ENCODE measurements at regions not wholly inside any gene's neighbourhood (a gene's known extent, or its start where the extent isn't known, plus 50 kb on each side); places are given as distances from the start of the nearest gene placed in this dataset.
"Not testable (repeated sequence)": the region's sequence is repeated elsewhere in the genome, so short reads cannot be mapped to it uniquely, and the experiment has no call there.

DNA sequence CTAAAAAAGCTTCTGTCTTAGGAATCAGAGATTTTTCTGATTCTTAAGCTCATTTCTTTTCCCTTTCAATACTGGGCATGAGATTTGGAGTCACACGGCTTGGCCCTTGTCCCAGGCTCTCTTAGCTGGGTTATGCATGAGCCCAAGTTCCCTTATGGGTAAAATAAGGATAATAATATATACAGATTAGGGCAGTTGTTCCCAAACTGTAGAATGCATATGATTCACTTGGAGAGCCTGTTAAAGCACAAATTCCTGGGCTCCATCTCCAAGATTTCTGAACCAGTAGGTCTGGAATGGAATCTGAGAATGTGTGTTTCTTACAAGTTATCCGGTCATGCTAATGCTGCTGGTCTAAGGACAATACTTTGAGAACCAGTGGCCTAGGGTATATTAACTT, 154.0 kb downstream of the REEP3 start:
- no peak for DNase-seq

GRCh38 chr10:63677001-63677400, 155.8 kb downstream of the REEP3 start:
- no peak for DNase-seq

- not testable (repeated sequence) for DNase-seq
Observed at GRCh38 chr10:63680545-63680944, 159.3 kb downstream of the REEP3 start.

DNA sequence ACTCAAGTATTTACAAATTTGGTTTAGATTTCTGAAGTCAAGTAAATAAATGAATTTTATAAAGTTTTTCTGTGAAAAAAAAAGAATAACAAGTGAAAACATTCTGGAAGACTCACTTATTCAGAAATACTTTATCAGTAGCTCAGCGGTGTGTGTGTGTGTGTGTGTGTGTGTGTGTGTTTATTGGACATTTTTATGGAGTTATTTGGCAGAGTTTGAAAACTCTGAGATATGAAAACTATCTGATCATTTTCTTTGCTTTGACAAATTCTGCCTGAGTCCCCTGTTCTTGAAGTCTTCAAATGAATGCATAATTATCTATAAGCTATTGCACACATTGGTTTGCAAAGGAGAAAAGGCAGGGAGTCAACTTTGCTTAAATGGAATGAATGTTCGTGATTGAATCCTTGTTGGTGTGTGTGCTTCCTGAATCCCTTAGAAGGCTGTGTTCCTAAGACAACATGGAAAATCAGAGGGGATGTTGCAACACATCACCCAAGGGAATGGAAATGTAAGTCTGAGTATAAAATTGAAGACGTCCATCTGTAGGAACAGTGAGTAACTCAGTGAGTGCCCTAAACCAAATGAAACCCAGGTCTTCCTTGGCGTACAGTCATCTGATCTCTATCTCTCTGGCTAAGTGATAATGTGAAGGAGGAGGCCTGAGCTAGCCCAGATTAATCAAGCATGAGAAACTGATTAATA, 160.9 kb downstream of the REEP3 start:
- DNase-seq, result no peak

DNA sequence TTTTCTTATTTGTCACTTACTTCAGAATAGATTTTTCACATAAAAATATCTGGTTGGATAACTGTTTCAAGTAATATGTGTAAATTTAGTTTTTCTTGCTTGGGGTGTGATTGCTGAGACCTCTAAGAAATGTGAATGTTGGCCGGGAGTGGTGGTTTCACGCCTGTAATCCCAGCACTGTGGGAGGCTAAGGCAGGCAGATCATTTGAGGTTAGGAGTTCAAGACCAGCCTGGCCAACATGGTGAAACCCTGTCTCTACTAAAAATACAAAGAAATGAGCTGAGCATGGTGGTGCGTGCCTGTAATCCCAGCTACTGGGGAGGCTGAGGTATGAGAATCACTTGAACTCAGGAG, 161.5 kb downstream of the REEP3 start:
- DNase-seq, result not testable (repeated sequence)

GRCh38 chr10:63683223-63683622, 162.0 kb downstream of the REEP3 start:
- DNase-seq, result no peak

- DNase-seq, result no peak
Observed at GRCh38 chr10:63683686-63684085, 162.5 kb downstream of the REEP3 start.

GRCh38 chr10:63684257-63684936, 163.2 kb downstream of the REEP3 start:
- no peak for DNase-seq

- DNase-seq, result no peak
Observed at GRCh38 chr10:63689768-63690167, 168.6 kb downstream of the REEP3 start.

GRCh38 chr10:63692220-63692896, 171.2 kb downstream of the REEP3 start:
- no peak for DNase-seq

DNA sequence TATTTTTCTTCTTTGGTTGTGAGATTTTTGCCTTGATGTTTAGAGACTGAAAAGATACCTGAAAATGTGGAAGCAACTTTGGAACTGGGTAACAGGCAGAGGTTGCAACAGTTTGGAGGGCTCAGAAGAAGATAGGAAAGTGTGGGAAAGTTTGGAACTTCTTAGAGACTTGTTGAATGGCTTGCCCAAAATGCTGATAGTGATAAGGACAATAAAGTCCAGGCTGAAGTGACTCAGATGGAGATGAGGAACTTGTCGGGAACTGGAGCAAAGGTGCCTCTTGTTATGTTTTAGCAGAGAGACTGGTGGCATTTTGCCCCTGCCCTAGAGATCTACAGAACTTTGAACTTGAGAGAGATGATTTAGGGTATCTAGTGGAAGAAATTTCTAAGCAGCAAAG, 171.8 kb downstream of the REEP3 start:
- DNase-seq, result not testable (repeated sequence)

DNA sequence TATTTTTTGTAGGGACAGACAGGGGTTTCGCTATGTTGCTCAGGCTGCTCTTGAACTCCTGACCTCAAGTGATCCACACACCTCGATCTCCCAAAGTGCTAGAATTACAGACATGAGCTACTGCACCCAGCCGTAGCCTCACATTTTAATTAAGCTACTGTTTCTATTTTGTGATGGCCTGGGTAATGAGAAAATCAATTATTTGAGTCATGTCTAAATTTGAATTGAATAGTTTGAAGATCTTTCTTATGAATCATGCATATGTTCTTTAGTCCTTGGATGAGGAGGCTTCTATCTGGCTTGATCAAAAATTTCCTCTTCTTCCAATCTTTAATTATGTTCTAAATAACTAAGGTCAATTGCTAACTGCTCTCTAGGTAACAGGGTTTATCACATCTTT, 175.0 kb downstream of the REEP3 start:
- no peak for DNase-seq

GRCh38 chr10:63697956-63698786, 177.0 kb downstream of the REEP3 start:
- no peak for DNase-seq

GRCh38 chr10:63698787-63699150, 177.6 kb downstream of the REEP3 start:
- no peak for DNase-seq

- no peak for DNase-seq
Observed at GRCh38 chr10:63699785-63700613, 178.8 kb downstream of the REEP3 start.

DNA sequence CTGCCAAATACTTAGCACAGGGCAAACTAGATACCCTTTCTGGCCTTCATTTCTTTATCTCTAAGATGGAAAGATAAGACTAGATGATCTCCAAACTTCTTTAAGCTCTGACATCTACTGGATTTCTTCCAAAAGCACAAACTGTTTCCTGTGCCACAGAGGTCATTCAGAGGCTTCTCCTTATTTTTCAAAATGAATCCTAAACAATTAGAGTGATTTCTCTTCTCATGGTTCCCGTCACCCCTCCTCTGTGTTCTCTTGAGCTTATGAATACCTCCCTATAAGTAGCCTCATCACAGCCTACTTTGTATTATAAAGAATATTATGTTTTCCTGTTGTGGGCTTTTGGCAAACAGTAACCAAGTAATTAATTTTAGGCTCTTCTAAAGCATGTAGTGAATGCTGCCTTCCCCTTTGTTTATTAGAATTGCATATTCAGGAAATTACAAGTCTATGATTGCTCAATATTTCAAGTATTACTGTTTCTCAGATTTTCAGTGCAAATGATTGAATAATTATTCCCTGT, 179.5 kb downstream of the REEP3 start:
- no peak for DNase-seq

DNA sequence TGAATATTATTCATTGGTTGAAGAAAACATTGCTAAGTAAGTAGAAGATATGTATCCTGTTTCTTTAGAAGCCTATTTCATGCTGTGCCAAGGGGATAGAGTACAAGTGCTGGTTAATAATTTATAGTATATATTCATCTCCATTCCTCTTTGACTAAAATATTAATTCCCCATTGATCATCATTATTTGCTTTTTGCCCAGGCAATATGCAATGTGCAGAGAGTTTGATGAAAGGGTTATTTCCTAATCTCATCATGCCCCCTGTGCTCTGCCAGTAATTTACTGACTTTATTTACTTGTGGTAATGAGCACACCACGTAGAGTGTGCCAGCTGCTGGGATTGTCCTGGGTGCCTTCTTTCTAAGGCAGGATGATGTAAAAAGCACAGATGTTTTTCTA, 180.9 kb downstream of the REEP3 start:
- DNase-seq, result peak; percentile 76

DNA sequence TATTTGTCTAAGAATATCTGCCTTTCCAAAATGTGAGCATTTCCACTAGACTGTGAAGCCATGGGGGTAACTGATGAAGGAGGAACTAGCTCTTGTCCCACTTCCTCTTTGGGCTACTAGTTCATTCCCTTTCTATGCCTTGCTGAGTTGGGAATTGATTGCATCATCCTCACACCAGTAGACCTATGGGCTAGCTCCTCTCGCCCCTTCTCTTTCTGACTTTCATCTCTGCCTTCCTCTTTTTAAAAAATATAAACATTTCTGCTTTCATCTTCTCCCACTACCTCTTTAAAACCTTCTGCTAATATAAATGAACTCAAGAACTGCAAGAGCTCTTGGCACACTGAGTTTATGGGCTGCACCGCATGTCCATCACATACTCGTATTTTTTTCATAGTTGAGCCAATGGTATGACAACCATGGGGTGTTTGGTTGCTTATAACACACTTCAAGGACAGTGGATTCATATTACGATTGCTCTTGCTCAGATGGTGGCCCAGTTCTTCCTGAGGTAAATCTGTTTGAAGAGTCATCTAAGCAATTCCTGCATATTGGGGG, 182.0 kb downstream of the REEP3 start:
- peak; percentile 62 for DNase-seq

GRCh38 chr10:63703740-63704345, 182.6 kb downstream of the REEP3 start:
- DNase-seq, result peak; percentile 48

DNA sequence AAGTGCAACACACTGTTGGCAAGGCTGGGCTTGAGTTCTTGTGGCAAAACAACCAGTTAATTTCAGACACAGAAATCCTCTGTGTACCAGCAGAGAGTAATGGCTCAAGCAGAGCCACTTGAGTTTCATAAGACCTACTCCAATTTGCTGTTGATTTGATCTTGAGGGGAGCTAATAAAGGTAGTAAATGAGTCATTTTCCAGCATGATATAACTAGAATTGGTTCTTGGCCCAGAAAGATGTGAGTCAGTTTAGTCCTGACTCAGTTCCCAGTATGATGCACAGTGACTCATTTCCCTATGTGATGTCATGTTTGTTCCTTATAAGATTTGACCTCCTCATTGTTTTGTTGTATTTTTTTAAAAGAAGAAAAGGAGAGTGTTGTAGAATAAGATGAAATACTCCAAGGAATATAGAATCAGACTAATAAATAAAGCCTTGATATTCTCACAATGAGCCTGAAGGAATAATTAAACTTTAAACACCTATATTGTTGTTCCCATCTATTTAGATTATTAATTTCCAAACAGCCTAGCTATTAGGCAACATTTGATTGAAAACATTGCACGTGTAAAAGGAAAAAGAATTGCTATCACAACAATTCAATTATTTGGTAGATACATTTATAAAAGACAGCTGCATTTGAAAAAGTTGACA, 186.2 kb downstream of the REEP3 start:
- peak; percentile 74 for DNase-seq

DNA sequence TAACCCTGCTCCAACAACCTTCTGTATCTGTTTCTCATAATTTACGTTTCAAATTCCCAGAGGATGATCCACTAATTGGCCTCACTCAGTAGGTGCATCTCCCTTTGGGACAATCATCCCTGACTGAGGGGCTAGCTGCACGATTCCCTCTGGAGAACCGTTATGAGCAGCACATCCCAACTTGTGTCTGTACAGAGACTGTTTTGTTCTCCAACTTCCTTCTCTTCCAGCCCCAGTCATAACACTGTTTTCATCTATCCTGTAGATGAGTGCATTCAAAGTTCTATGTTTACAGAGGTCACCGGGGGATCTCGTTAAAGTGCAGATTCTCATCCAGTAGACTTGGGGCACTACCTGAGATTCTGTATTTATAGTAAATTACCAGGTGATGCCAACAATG, 187.2 kb downstream of the REEP3 start:
- no peak for DNase-seq
